22Rv1 (cell line): ENCODE measurements at regions not wholly inside any gene's neighbourhood (a gene's known extent, or its start where the extent isn't known, plus 50 kb on each side); places are given as distances from the start of the nearest gene placed in this dataset.

Experiments used
- CTCF ChIP-seq: fragments of 450-650 bp; IDR thresholded peaks from 2 replicates; pipeline ENCODE4 v1.5.1; 2017; ENCODE audit warnings: mild to moderate bottlenecking
- ZFX ChIP-seq: fragments of 450-650 bp; IDR thresholded peaks from 2 replicates; pipeline ENCODE4 v1.6.1; 2017; ENCODE audit warnings: antibody characterized with exemption, borderline replicate concordance

GRCh38 chr20:40892642-40893041, 136.0 kb upstream of the TOP1 start:
- TF ChIP-seq CTCF, result no peak
- no peak for TF ChIP-seq ZFX
